ENCODE measurements at regions not wholly inside any gene's neighbourhood (a gene's known extent, or its start where the extent isn't known, plus 50 kb on each side); places are given as distances from the start of the nearest gene placed in this dataset.

DNA sequence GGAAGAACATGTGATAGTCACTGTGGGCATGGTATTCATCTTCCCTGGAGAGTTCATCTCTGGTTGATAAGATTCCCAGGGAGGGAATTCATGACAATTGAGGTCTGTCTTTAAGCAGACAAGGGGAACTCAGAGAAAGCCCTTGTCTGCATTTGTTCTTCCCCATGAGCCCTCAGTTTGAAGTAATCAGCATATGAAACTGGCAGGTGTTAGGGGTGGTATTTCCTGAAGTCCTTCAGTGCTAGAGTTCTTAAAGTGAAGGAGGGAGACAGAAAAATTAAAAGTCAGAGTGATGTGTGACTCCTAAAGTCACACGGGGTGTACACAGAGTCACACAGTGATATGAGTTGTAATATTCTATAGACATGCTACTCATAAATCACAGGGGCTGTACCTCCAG is 60.6 kb upstream of the SYK start:
- no peak for TF ChIP-seq CTCF (IDR thresholded peaks at IDR 0.05)
- H3K4me3 Mint-ChIP-seq (ENCODE audit: unreplicated experiment), result no peak overlapping the region
- H3K27ac Mint-ChIP-seq (ENCODE audit: unreplicated experiment), result no peak overlapping the region
- H3K4me1 Mint-ChIP-seq (ENCODE audit: low read depth), result peaks cover 12% of the 10 kb centered on the region
- H3K27me3 Mint-ChIP-seq (ENCODE audit: low read depth), result no peaks in the 10 kb centered on the region
- peaks cover 2% of the 10 kb centered on the region for H3K36me3 Mint-ChIP-seq (ENCODE audit: low read depth)
- H3K9me3 Mint-ChIP-seq (ENCODE audit: low read depth), result peaks cover 17% of the 10 kb centered on the region
- DNase-seq (ENCODE audit: low spot score), result no peak

GRCh38 chr9:90737742-90738141 is 63.9 kb upstream of the SYK start:
- Mint-ChIP-seq H3K4me1 (ENCODE audit: low read depth) (peaks cover 15% of the 10 kb centered on the region), H3K27ac (ENCODE audit: unreplicated experiment) (no peak overlapping the region), H3K4me3 (ENCODE audit: unreplicated experiment) (no peak overlapping the region), H3K36me3 (ENCODE audit: low read depth) (peaks cover 2% of the 10 kb centered on the region), H3K27me3 (ENCODE audit: low read depth) (no peaks in the 10 kb centered on the region), H3K9me3 (ENCODE audit: low read depth) (peaks cover 17% of the 10 kb centered on the region)
- no peak for DNase-seq (ENCODE audit: low spot score)
- no peak for TF ChIP-seq CTCF (IDR thresholded peaks at IDR 0.05)

- Mint-ChIP-seq H3K27me3 (ENCODE audit: low read depth) (no peaks in the 10 kb centered on the region), H3K9me3 (ENCODE audit: low read depth) (peaks cover 17% of the 10 kb centered on the region), H3K4me3 (ENCODE audit: unreplicated experiment) (no peak overlapping the region), H3K36me3 (ENCODE audit: low read depth) (peaks cover 2% of the 10 kb centered on the region), H3K27ac (ENCODE audit: unreplicated experiment) (no peak overlapping the region), H3K4me1 (ENCODE audit: low read depth) (peaks cover 31% of the 10 kb centered on the region)
- DNase-seq (ENCODE audit: low spot score), result no peak
- no peak for TF ChIP-seq CTCF (IDR thresholded peaks at IDR 0.05)
These were observed 65.7 kb upstream of the SYK start for GRCh38 chr9:90735952-90736351.

DNA sequence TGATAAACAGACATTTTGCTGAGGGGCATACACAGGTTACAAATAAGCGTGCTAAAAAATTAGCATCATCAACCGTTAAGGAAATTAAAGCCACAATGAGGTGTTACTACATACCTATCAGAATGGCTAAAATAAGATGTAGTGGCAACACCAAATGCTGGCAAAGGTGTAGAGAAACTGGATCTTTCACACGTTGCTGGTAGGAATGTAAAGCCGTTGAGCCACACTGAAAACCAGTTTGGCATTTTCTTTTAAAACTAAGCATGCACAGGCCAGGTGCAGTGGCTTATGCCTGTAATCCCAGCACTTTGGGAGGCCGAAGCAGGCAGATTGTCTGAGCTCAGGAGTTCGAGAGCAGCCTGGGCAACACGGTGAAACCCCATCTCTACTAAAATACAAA is 67.0 kb upstream of the SYK start:
- no peak for TF ChIP-seq CTCF (IDR thresholded peaks at IDR 0.05)
- Mint-ChIP-seq H3K27me3 (ENCODE audit: low read depth) (no peaks in the 10 kb centered on the region), H3K4me1 (ENCODE audit: low read depth) (peaks cover 31% of the 10 kb centered on the region), H3K36me3 (ENCODE audit: low read depth) (no peaks in the 10 kb centered on the region), H3K27ac (ENCODE audit: unreplicated experiment) (no peak overlapping the region), H3K4me3 (ENCODE audit: unreplicated experiment) (no peak overlapping the region), H3K9me3 (ENCODE audit: low read depth) (peaks cover 9% of the 10 kb centered on the region)
- DNase-seq (ENCODE audit: low spot score), result no peak

- no peak for DNase-seq (ENCODE audit: low spot score)
- no peaks in the 10 kb centered on the region for H3K9me3 Mint-ChIP-seq (ENCODE audit: low read depth)
- no peak overlapping the region for H3K27ac Mint-ChIP-seq (ENCODE audit: unreplicated experiment)
- H3K27me3 Mint-ChIP-seq (ENCODE audit: low read depth), result peaks cover 5% of the 10 kb centered on the region
- TF ChIP-seq CTCF (IDR thresholded peaks at IDR 0.05), result no peak
- no peaks in the 10 kb centered on the region for H3K36me3 Mint-ChIP-seq (ENCODE audit: low read depth)
- H3K4me3 Mint-ChIP-seq (ENCODE audit: unreplicated experiment), result no peak overlapping the region
- H3K4me1 Mint-ChIP-seq (ENCODE audit: low read depth), result peaks cover 16% of the 10 kb centered on the region
These were observed 72.3 kb upstream of the SYK start for GRCh38 chr9:90729351-90729750.
